Caco-2 (cell line): ENCODE measurements at regions not wholly inside any gene's neighbourhood (a gene's known extent, or its start where the extent isn't known, plus 50 kb on each side); places are given as distances from the start of the nearest gene placed in this dataset.
"Not testable (repeated sequence)": the region's sequence is repeated elsewhere in the genome, so short reads cannot be mapped to it uniquely, and the experiment has no call there.

Experiments used
- BruUV-seq: library from RNA; stranded (reverse); fragments of 400-500 nt; replicated peaks from 2 replicates; lab custom pipeline; 2021; lab: Mats Ljungman, UMichigan
- CTCF ChIA-PET: fragments of 300-600 bp; sonication (Branson Sonifier 250); formaldehyde crosslinking; loops from one replicate; lab custom pipeline; 2022; ENCODE audit warnings: antibody characterized with exemption; lab: Charles Lee
- POLR2A ChIA-PET: fragments of 300-600 bp; sonication (Branson Sonifier 250); formaldehyde crosslinking; loops from one replicate; lab custom pipeline; 2022; ENCODE audit warnings: antibody characterized with exemption; lab: Charles Lee
- DNase-seq, 2 experiments: peaks; one replicate each; pipeline versions ENCODE4 v3.0.0 to v3.0.0-alpha.2; 2020 to 2022
- H3K27me3 ChIP-seq: replicated peaks from 2 replicates; pipeline ENCODE4 v1.6.0; 2011; ENCODE audit warnings: low read length; ENCODE audit not compliant: control insufficient read depth, insufficient read depth
- H3K36me3 ChIP-seq: 2 replicates; pipeline ENCODE4 v1.5.1; 2011; ENCODE audit warnings: low read length; ENCODE audit not compliant: control insufficient read depth, insufficient read depth
- H3K4me1 ChIP-seq: fragments of 250-450 bp; sonication (Bioruptor Pico); 2 replicates; pipeline ENCODE4 v1.5.1; 2020; ENCODE audit warnings: mild to moderate bottlenecking
- H3K4me3 ChIP-seq: 2 replicates; pipeline ENCODE4 v1.5.1; 2011; ENCODE audit warnings: low read depth, mild to moderate bottlenecking, control low read depth, low read length
- H3K9me3 ChIP-seq: fragments of 250-450 bp; sonication (Bioruptor Pico); 2 replicates; pipeline ENCODE4 v1.5.1; 2020; ENCODE audit warnings: mild to moderate bottlenecking, moderate library complexity
- H3K27ac Mint-ChIP-seq: one replicate; pipeline ENCODE4 v1.8.0; 2022; ENCODE audit warnings: mixed read lengths; ENCODE audit not compliant: unreplicated experiment
- H3K27me3 Mint-ChIP-seq: one replicate; pipeline ENCODE4 v1.8.0; 2022; ENCODE audit warnings: mixed read lengths; ENCODE audit not compliant: insufficient read depth, unreplicated experiment
- H3K36me3 Mint-ChIP-seq: one replicate; pipeline ENCODE4 v1.8.0; 2022; ENCODE audit warnings: mild to moderate bottlenecking, mixed read lengths; ENCODE audit not compliant: insufficient read depth, unreplicated experiment
- H3K4me1 Mint-ChIP-seq: one replicate; pipeline ENCODE4 v1.8.0; 2022; ENCODE audit warnings: low read depth, mixed read lengths; ENCODE audit not compliant: unreplicated experiment
- H3K4me3 Mint-ChIP-seq: one replicate; pipeline ENCODE4 v1.8.0; 2022; ENCODE audit warnings: mild to moderate bottlenecking, moderate library complexity, mixed read lengths; ENCODE audit not compliant: unreplicated experiment
- H3K9me3 Mint-ChIP-seq: one replicate; pipeline ENCODE4 v1.8.0; 2022; ENCODE audit warnings: mixed read lengths; ENCODE audit not compliant: unreplicated experiment
- intact Hi-C: fragments of 100-400 bp; cut with micrococcal nuclease; formaldehyde crosslinking; loops from one replicate; pipeline ENCODE4 v1.10.0; 2022; ENCODE audit not compliant: unreplicated experiment
- TF ChIP-seq, protein P1 (sequence below), 2 experiments: fragments of 200-600 bp in 1 of 2; IDR thresholded peaks; 1 replicate in 1 of 2; 2 replicates in 1 of 2; pipeline versions ENCODE4 v1.5.1 to v1.8.0; 2011 to 2022; ENCODE audit warnings: antibody characterized with exemption in 1 of 2, control low read depth in 1 of 2, inconsistent platforms in 1 of 2, low read depth in 1 of 2, low read length in 1 of 2, mild to moderate bottlenecking in 1 of 2, moderate library complexity in 1 of 2; ENCODE audit not compliant: insufficient read depth in 1 of 2, severe bottlenecking in 1 of 2, unreplicated experiment in 1 of 2

GRCh38 chr9:91012933-91013841, 211.6 kb downstream of the SYK start:
- ChIA-PET POLR2A (no interaction called here), CTCF (no interaction called here)
- H3K27me3 Mint-ChIP-seq = peaks cover 6% of the 10 kb centered on the region
- H3K36me3 ChIP-seq = no peaks in the 10 kb centered on the region
- H3K4me1 Mint-ChIP-seq = no peaks in the 10 kb centered on the region
- DNase-seq = no peak
- no peaks in the 10 kb centered on the region for H3K36me3 Mint-ChIP-seq
- H3K27me3 ChIP-seq = no peaks in the 10 kb centered on the region
- intact Hi-C loops = no loop called here
- H3K4me3 Mint-ChIP-seq = no peak overlapping the region
- H3K9me3 ChIP-seq = no peaks in the 10 kb centered on the region
- BruUV-seq = no TSS peak
- TF ChIP-seq, protein P1, sequence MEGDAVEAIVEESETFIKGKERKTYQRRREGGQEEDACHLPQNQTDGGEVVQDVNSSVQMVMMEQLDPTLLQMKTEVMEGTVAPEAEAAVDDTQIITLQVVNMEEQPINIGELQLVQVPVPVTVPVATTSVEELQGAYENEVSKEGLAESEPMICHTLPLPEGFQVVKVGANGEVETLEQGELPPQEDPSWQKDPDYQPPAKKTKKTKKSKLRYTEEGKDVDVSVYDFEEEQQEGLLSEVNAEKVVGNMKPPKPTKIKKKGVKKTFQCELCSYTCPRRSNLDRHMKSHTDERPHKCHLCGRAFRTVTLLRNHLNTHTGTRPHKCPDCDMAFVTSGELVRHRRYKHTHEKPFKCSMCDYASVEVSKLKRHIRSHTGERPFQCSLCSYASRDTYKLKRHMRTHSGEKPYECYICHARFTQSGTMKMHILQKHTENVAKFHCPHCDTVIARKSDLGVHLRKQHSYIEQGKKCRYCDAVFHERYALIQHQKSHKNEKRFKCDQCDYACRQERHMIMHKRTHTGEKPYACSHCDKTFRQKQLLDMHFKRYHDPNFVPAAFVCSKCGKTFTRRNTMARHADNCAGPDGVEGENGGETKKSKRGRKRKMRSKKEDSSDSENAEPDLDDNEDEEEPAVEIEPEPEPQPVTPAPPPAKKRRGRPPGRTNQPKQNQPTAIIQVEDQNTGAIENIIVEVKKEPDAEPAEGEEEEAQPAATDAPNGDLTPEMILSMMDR (IDR thresholded peaks at IDR 0.05; ENCODE audit: insufficient read depth in 1 of 2, low read depth in 1 of 2, low read length in 1 of 2, severe bottlenecking in 1 of 2, unreplicated experiment in 1 of 2) = no peak
- H3K4me1 ChIP-seq = no peaks in the 10 kb centered on the region
- H3K27ac Mint-ChIP-seq = no peak overlapping the region
- no peaks in the 10 kb centered on the region for H3K9me3 Mint-ChIP-seq
- H3K4me3 ChIP-seq = no peak overlapping the region

GRCh38 chr9:91017245-91017644, 215.6 kb downstream of the SYK start:
- intact Hi-C loops = no loop called here
- Mint-ChIP-seq H3K4me1 (no peaks in the 10 kb centered on the region), H3K36me3 (no peaks in the 10 kb centered on the region), H3K9me3 (no peaks in the 10 kb centered on the region), H3K27ac (no peak overlapping the region), H3K27me3 (peaks cover 6% of the 10 kb centered on the region), H3K4me3 (no peak overlapping the region)
- POLR2A ChIA-PET = no interaction called here
- no peak overlapping the region for H3K4me3 ChIP-seq
- CTCF ChIA-PET = no interaction called here
- no peaks in the 10 kb centered on the region for H3K27me3 ChIP-seq
- H3K4me1 ChIP-seq = no peaks in the 10 kb centered on the region
- DNase-seq = no peak
- BruUV-seq = no TSS peak
- no peaks in the 10 kb centered on the region for H3K9me3 ChIP-seq
- H3K36me3 ChIP-seq = no peaks in the 10 kb centered on the region
- TF ChIP-seq, protein P1 (IDR thresholded peaks at IDR 0.05; ENCODE audit: insufficient read depth in 1 of 2, low read depth in 1 of 2, low read length in 1 of 2, severe bottlenecking in 1 of 2, unreplicated experiment in 1 of 2) = no peak

GRCh38 chr9:91019871-91020270, 218.3 kb downstream of the SYK start:
- CTCF ChIA-PET, H3K27ac Mint-ChIP-seq, H3K4me1 Mint-ChIP-seq, H3K36me3 Mint-ChIP-seq, H3K36me3 ChIP-seq, H3K27me3 Mint-ChIP-seq, POLR2A ChIA-PET, H3K27me3 ChIP-seq, intact Hi-C loops, H3K4me3 ChIP-seq, H3K4me1 ChIP-seq, H3K9me3 ChIP-seq, BruUV-seq, DNase-seq, H3K9me3 Mint-ChIP-seq, H3K4me3 Mint-ChIP-seq: not testable (repeated sequence)

- H3K9me3 Mint-ChIP-seq, H3K36me3 Mint-ChIP-seq, CTCF ChIA-PET, H3K4me1 ChIP-seq, intact Hi-C loops, POLR2A ChIA-PET, H3K36me3 ChIP-seq, BruUV-seq, DNase-seq, H3K4me3 Mint-ChIP-seq, H3K4me1 Mint-ChIP-seq, H3K27me3 ChIP-seq, H3K27me3 Mint-ChIP-seq, H3K4me3 ChIP-seq, H3K9me3 ChIP-seq, H3K27ac Mint-ChIP-seq: not testable (repeated sequence)
These were observed 220.0 kb downstream of the SYK start for GRCh38 chr9:91021656-91022055.
